ENCODE measurements at regions not wholly inside any gene's neighbourhood (a gene's known extent, or its start where the extent isn't known, plus 50 kb on each side); places are given as distances from the start of the nearest gene placed in this dataset.

DNA sequence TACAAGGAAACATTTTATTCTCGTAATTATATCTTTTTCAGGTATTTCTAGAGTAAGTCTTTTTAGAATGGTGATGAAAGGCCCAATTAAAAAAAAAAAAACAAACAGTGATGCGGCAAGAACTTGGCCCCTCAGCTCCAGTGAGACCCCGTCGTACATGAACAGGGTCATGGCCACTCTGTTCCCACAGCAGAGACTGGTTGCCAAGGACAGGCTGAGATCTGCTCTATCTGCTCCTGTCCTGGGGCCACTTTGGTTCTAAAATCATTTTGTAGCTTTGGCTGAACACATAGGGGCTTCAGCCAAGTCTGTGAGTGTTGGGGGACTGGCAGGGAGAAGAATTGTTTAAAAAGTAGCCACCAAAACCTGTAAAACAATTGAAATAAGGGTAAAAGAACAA is 286.9 kb downstream of the RFC3 start:
- intact Hi-C loops (cut with DNase I): no loop called here

GRCh38 chr13:34107806-34108205 is 289.9 kb downstream of the RFC3 start:
- no peak overlapping the region for H3K27ac ChIP-seq
- peaks cover 6% of the 10 kb centered on the region for H3K9me3 ChIP-seq
- no peaks in the 10 kb centered on the region for H3K36me3 ChIP-seq
- no peaks in the 10 kb centered on the region for H3K4me1 ChIP-seq
- intact Hi-C loops (cut with DNase I): no loop called here
- TF ChIP-seq, protein P1, sequence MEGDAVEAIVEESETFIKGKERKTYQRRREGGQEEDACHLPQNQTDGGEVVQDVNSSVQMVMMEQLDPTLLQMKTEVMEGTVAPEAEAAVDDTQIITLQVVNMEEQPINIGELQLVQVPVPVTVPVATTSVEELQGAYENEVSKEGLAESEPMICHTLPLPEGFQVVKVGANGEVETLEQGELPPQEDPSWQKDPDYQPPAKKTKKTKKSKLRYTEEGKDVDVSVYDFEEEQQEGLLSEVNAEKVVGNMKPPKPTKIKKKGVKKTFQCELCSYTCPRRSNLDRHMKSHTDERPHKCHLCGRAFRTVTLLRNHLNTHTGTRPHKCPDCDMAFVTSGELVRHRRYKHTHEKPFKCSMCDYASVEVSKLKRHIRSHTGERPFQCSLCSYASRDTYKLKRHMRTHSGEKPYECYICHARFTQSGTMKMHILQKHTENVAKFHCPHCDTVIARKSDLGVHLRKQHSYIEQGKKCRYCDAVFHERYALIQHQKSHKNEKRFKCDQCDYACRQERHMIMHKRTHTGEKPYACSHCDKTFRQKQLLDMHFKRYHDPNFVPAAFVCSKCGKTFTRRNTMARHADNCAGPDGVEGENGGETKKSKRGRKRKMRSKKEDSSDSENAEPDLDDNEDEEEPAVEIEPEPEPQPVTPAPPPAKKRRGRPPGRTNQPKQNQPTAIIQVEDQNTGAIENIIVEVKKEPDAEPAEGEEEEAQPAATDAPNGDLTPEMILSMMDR (IDR thresholded peaks at IDR 0.05): no peak
- TF ChIP-seq POLR2AphosphoS5 (IDR thresholded peaks at IDR 0.05; ENCODE audit: insufficient read depth in 1 of 2, low read depth in 1 of 2): no peak
- TF ChIP-seq POLR2A (IDR thresholded peaks at IDR 0.05): no peak
- H3K4me3 ChIP-seq: no peak overlapping the region
- DNase-seq (ENCODE audit: extremely low spot score in 2 of 2): no peak
- H3K27me3 ChIP-seq: no peaks in the 10 kb centered on the region

More for the DNA sequence above, 286.9 kb downstream of the RFC3 start:
- DNase-seq (ENCODE audit: extremely low spot score in 2 of 2): no peak
- H3K27ac ChIP-seq: no peak overlapping the region
- H3K27me3 ChIP-seq: no peaks in the 10 kb centered on the region
- TF ChIP-seq POLR2A (IDR thresholded peaks at IDR 0.05) (no peak), POLR2AphosphoS5 (IDR thresholded peaks at IDR 0.05; ENCODE audit: insufficient read depth in 1 of 2, low read depth in 1 of 2) (no peak)
- TF ChIP-seq, protein P1 (IDR thresholded peaks at IDR 0.05): no peak
- H3K36me3 ChIP-seq: no peaks in the 10 kb centered on the region
- H3K4me1 ChIP-seq: no peaks in the 10 kb centered on the region
- H3K9me3 ChIP-seq: peaks cover 5% of the 10 kb centered on the region
- H3K4me3 ChIP-seq: no peak overlapping the region

GRCh38 chr13:34108410-34108809 is 290.5 kb downstream of the RFC3 start:
- no peak for TF ChIP-seq POLR2A (IDR thresholded peaks at IDR 0.05)
- no peak for TF ChIP-seq POLR2AphosphoS5 (IDR thresholded peaks at IDR 0.05; ENCODE audit: insufficient read depth in 1 of 2, low read depth in 1 of 2)
- TF ChIP-seq, protein P1 (IDR thresholded peaks at IDR 0.05): no peak
- Histone ChIP-seq H3K36me3 (no peaks in the 10 kb centered on the region), H3K4me3 (no peak overlapping the region), H3K27ac (no peak overlapping the region), H3K4me1 (no peaks in the 10 kb centered on the region), H3K27me3 (no peaks in the 10 kb centered on the region), H3K9me3 (peaks cover 6% of the 10 kb centered on the region)
- intact Hi-C loops (cut with DNase I): no loop called here
- DNase-seq (ENCODE audit: extremely low spot score in 2 of 2): no peak

- Histone ChIP-seq H3K4me1 (no peaks in the 10 kb centered on the region), H3K36me3 (no peaks in the 10 kb centered on the region), H3K27ac (no peak overlapping the region), H3K9me3 (peaks cover 4% of the 10 kb centered on the region), H3K27me3 (no peaks in the 10 kb centered on the region), H3K4me3 (no peak overlapping the region)
- DNase-seq (ENCODE audit: extremely low spot score in 2 of 2): no peak
- TF ChIP-seq POLR2A (IDR thresholded peaks at IDR 0.05) (no peak), POLR2AphosphoS5 (IDR thresholded peaks at IDR 0.05; ENCODE audit: insufficient read depth in 1 of 2, low read depth in 1 of 2) (no peak)
- TF ChIP-seq, protein P1 (IDR thresholded peaks at IDR 0.05): no peak
- intact Hi-C loops (cut with DNase I): no loop called here
Measured at GRCh38 chr13:34114581-34114980, 296.6 kb downstream of the RFC3 start.

GRCh38 chr13:34116651-34117050 is 298.7 kb downstream of the RFC3 start:
- Histone ChIP-seq H3K9me3 (no peaks in the 10 kb centered on the region), H3K4me1 (no peaks in the 10 kb centered on the region), H3K4me3 (no peak overlapping the region), H3K27ac (no peak overlapping the region), H3K27me3 (no peaks in the 10 kb centered on the region), H3K36me3 (no peaks in the 10 kb centered on the region)
- TF ChIP-seq POLR2A (IDR thresholded peaks at IDR 0.05) (no peak), POLR2AphosphoS5 (IDR thresholded peaks at IDR 0.05; ENCODE audit: insufficient read depth in 1 of 2, low read depth in 1 of 2) (no peak)
- TF ChIP-seq, protein P1 (IDR thresholded peaks at IDR 0.05): no peak
- no peak for DNase-seq (ENCODE audit: extremely low spot score in 2 of 2)
- intact Hi-C loops (cut with DNase I): no loop called here

Measured in vagina (tissue), 2 donors.